ENCODE measurements at regions not wholly inside any gene's neighbourhood (a gene's known extent, or its start where the extent isn't known, plus 50 kb on each side); places are given as distances from the start of the nearest gene placed in this dataset.

Small RNAs in the stretch of these regions (small RNA-seq; reads per million reads assigned to genes)
- gene AL627230.1 (0 reads per million in 4 donors), gene AL627230.3 (0 reads per million in 4 donors), gene AL627230.5 (0 reads per million in 4 donors), gene AL627230.6 (0 reads per million in 4 donors), gene AL627230.8 (0 reads per million in 4 donors), gene FAM27B (0 reads per million in 4 donors), gene RF00156 (0 to 0.09 (median 0) reads per million in 4 donors), gene RN7SL787P (0 reads per million in 4 donors)

All from esophagus squamous epithelium (tissue), 4 donors.